KMS-11 (cell line): ENCODE measurements at regions not wholly inside any gene's neighbourhood (a gene's known extent, or its start where the extent isn't known, plus 50 kb on each side); places are given as distances from the start of the nearest gene placed in this dataset.

Experiments
- H2AFZ ChIP-seq: fragments of 200-600 bp; sonication (generic); 2 replicates; pipeline ENCODE4 v1.6.1; 2016; ENCODE audit warnings: antibody characterized with exemption, mixed run types, low read depth
- H3K27ac ChIP-seq: fragments of 200-600 bp; sonication (generic); 2 replicates; pipeline ENCODE4 v1.6.1; 2016; ENCODE audit warnings: mild to moderate bottlenecking, mixed run types
- H3K27me3 ChIP-seq: fragments of 200-600 bp; sonication (generic); 2 replicates; pipeline ENCODE4 v1.6.1; 2017; ENCODE audit warnings: mild to moderate bottlenecking, low read depth, mixed run types, moderate library complexity; ENCODE audit not compliant: insufficient read depth
- H3K36me3 ChIP-seq: fragments of 200-600 bp; sonication (generic); 2 replicates; pipeline ENCODE4 v1.6.1; 2017; ENCODE audit warnings: mild to moderate bottlenecking, mixed run types; ENCODE audit not compliant: insufficient read depth
- H3K4me1 ChIP-seq: fragments of 200-600 bp; sonication (generic); 2 replicates; pipeline ENCODE4 v1.6.1; 2016; ENCODE audit warnings: mild to moderate bottlenecking, low read depth, mixed run types; ENCODE audit not compliant: poor library complexity, severe bottlenecking
- H3K4me2 ChIP-seq: fragments of 200-600 bp; sonication (generic); 2 replicates; pipeline ENCODE4 v1.7.0; 2016; ENCODE audit warnings: mild to moderate bottlenecking, mixed run types
- H3K4me3 ChIP-seq: fragments of 200-600 bp; sonication (generic); IDR thresholded peaks from 2 replicates; pipeline ENCODE4 v1.6.1; 2017; ENCODE audit warnings: low read depth, low read length, mixed read lengths; ENCODE audit not compliant: insufficient read depth
- H3K79me2 ChIP-seq: fragments of 200-600 bp; sonication (generic); 2 replicates; pipeline ENCODE4 v1.6.1; 2016; ENCODE audit warnings: low read depth, mixed run types; ENCODE audit not compliant: insufficient read depth
- H3K9ac ChIP-seq: fragments of 200-600 bp; sonication (generic); 2 replicates; pipeline ENCODE4 v1.6.1; 2016; ENCODE audit warnings: mild to moderate bottlenecking, mixed run types
- H4K20me1 ChIP-seq: fragments of 200-600 bp; sonication (generic); 2 replicates; pipeline ENCODE4 v1.6.1; 2016; ENCODE audit warnings: mild to moderate bottlenecking, mixed run types; ENCODE audit not compliant: insufficient read depth
- TF ChIP-seq, protein P1 (sequence below): fragments of 200-600 bp; sonication (generic); conservative IDR thresholded peaks from 2 replicates; pipeline ENCODE4 v1.6.1; 2017; ENCODE audit warnings: low read depth, mild to moderate bottlenecking, antibody characterized with exemption, low read length, moderate library complexity, mixed read lengths

DNA sequence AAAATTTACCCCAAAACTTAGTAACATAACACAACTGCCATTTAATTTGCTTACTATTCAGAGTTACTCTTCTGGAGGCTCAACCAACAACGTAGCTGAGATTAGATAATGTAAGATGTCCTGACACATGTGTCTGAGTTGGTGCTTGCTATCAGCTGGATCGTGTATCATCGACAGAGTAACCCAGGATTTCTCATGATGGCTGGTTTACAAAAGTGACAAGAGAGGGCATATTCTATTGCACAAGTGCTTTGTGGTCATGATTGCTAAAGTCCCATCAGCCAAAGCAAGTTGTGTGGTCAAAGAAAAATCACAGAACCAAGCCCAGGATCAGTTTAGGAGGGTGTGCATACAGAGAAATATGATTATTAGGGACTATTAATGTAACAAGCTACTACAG, 73.4 kb downstream of the CAPZA3 start:
- no peak overlapping the region for H3K27ac ChIP-seq
- no peak overlapping the region for H3K4me2 ChIP-seq
- TF ChIP-seq, protein P1, sequence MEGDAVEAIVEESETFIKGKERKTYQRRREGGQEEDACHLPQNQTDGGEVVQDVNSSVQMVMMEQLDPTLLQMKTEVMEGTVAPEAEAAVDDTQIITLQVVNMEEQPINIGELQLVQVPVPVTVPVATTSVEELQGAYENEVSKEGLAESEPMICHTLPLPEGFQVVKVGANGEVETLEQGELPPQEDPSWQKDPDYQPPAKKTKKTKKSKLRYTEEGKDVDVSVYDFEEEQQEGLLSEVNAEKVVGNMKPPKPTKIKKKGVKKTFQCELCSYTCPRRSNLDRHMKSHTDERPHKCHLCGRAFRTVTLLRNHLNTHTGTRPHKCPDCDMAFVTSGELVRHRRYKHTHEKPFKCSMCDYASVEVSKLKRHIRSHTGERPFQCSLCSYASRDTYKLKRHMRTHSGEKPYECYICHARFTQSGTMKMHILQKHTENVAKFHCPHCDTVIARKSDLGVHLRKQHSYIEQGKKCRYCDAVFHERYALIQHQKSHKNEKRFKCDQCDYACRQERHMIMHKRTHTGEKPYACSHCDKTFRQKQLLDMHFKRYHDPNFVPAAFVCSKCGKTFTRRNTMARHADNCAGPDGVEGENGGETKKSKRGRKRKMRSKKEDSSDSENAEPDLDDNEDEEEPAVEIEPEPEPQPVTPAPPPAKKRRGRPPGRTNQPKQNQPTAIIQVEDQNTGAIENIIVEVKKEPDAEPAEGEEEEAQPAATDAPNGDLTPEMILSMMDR: no peak

DNA sequence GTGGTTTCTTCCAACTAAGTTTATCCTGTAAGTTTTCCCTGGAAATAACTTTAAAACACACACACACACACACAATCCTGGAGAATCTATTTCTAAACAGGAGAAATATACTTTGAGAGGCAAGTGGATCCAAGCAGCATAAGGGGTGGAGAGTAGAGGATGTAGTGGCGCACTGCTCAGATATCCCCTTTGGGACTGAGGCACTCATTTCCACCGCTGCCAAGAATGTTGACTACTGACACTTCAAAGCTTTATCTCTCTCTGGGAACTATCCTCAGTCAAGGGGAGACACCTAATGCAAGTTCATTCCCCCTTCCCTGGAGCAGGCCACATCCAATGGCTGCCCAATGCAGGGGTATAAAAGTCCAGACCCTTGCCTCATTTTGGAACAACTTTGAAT, 75.8 kb downstream of the CAPZA3 start:
- no peaks in the 10 kb centered on the region for H3K4me1 ChIP-seq
- H2AFZ ChIP-seq: no peak overlapping the region
- no peaks in the 10 kb centered on the region for H3K79me2 ChIP-seq
- H3K4me2 ChIP-seq: no peak overlapping the region
- TF ChIP-seq, protein P1: no peak
- no peak overlapping the region for H3K9ac ChIP-seq
- H3K36me3 ChIP-seq: no peaks in the 10 kb centered on the region
- H4K20me1 ChIP-seq: no peaks in the 10 kb centered on the region
- no peaks in the 10 kb centered on the region for H3K27me3 ChIP-seq
- no peak overlapping the region for H3K27ac ChIP-seq
- H3K4me3 ChIP-seq: no peak overlapping the region

More for the DNA sequence above, 73.4 kb downstream of the CAPZA3 start:
- Histone ChIP-seq H4K20me1 (no peaks in the 10 kb centered on the region), H3K79me2 (no peaks in the 10 kb centered on the region), H2AFZ (no peak overlapping the region), H3K36me3 (no peaks in the 10 kb centered on the region), H3K4me1 (no peaks in the 10 kb centered on the region), H3K9ac (no peak overlapping the region), H3K27me3 (no peaks in the 10 kb centered on the region), H3K4me3 (no peak overlapping the region)

DNA sequence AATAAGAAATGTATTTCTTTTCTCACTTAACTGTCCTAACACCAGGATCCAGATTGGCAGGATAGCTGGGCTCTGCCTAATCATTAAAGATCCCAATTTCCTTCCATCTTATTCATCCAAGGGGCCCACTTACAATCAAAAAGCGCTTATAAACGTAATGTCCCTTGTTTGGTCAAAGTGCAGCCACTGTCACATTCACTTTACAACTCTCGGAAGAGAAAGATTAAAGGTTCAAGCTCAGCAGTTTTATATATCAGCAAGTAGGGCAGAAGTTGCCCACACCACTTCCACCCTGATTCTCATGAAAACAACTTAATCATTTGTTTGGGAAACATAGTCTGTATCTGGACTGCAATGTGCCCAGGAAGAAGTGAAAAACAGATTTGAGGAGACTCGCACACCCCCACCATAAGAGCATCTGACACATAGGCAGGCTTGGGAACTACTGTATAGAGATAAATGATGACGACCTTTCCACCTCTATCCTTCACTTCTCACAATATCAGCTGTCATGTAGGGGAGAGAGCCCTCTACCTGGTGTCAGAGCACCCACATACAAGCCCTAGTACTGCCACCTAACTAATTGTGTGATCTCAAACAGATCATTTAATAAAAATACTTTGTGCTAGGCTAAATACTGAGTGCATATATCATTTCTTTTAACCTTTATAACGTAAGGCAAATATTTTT, 80.8 kb downstream of the CAPZA3 start:
- Histone ChIP-seq H3K79me2 (no peaks in the 10 kb centered on the region), H3K4me2 (no peak overlapping the region), H3K36me3 (no peaks in the 10 kb centered on the region), H3K9ac (no peak overlapping the region), H2AFZ (no peak overlapping the region), H4K20me1 (no peaks in the 10 kb centered on the region), H3K27me3 (no peaks in the 10 kb centered on the region), H3K27ac (no peak overlapping the region), H3K4me3 (no peak overlapping the region), H3K4me1 (no peaks in the 10 kb centered on the region)
- TF ChIP-seq, protein P1: no peak

DNA sequence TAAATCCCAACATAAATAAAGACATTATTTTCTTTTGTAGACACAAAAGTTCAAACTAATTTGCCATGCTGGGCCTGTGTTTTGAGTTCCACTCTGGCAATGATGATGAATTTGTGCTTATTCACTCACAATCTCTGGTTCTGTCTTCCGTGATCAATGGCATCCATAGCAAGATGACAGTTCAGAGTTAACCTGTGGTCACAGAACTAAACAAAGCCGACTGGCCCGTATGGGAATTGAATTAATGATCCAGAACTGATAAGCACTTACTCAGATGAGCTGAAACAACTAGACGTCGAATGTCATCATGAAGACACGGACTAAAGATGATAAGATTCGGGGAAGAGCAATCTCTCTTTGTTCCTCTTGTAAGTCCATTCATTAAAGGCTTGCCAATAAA, 81.6 kb downstream of the CAPZA3 start:
- Histone ChIP-seq H3K9ac (no peak overlapping the region), H3K79me2 (no peaks in the 10 kb centered on the region), H4K20me1 (no peaks in the 10 kb centered on the region), H3K4me1 (no peaks in the 10 kb centered on the region), H3K36me3 (no peaks in the 10 kb centered on the region), H3K27me3 (no peaks in the 10 kb centered on the region), H3K4me3 (no peak overlapping the region), H3K4me2 (no peak overlapping the region), H3K27ac (no peak overlapping the region), H2AFZ (no peak overlapping the region)
- TF ChIP-seq, protein P1: no peak
